ENCODE measurements at regions not wholly inside any gene's neighbourhood (a gene's known extent, or its start where the extent isn't known, plus 50 kb on each side); places are given as distances from the start of the nearest gene placed in this dataset.

DNA sequence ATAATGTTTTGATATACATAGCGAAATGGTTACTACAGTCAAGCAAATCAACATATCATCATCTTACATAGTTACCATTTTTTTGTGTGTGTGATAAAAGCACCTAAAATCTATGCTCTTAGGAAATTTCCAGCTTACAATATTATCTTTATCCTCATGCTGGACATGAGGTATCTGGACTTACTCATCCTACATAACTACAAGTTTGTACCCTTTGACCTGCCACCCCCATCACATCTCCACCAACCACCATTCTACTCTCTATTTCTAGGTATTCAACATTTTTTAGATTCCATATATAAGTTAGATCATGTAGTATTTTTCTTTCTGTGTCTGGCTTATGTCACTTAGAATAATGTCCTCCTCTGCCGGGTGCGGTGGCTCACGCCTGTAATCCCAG, 79.9 kb downstream of the TAF11L14 start:
- no peak for DNase-seq
- Histone ChIP-seq H4K5ac (ENCODE audit: insufficient read length, low read depth, low read length) (no peak overlapping the region), H3K23me2 (ENCODE audit: insufficient read length, low read depth, low read length, poor library complexity, severe bottlenecking) (no peaks in the 10 kb centered on the region), H3T11ph (ENCODE audit: low read length) (no peak overlapping the region), H3K27me3 (ENCODE audit: insufficient read depth, low read length) (no peaks in the 10 kb centered on the region), H4K91ac (ENCODE audit: insufficient read length, low read depth, low read length) (no peak overlapping the region), H2BK15ac (ENCODE audit: low read depth, low read length) (no peak overlapping the region), H3K4me1 (ENCODE audit: insufficient read depth, low read length) (no peaks in the 10 kb centered on the region), H3K23ac (ENCODE audit: insufficient read length, low read depth, low read length) (no peak overlapping the region), H3K79me2 (ENCODE audit: insufficient read depth, low read length) (no peaks in the 10 kb centered on the region), H3K56ac (ENCODE audit: insufficient read length, low read depth, low read length) (no peak overlapping the region), H3K9me3 (ENCODE audit: control insufficient read depth, low read depth, low read length) (no peaks in the 10 kb centered on the region), H2BK20ac (ENCODE audit: low read depth, low read length, poor library complexity, severe bottlenecking) (no peak overlapping the region), H2BK12ac (ENCODE audit: insufficient read length, low read depth, low read length) (no peak overlapping the region), H2AFZ (ENCODE audit: low read length) (no peak overlapping the region), H4K20me1 (ENCODE audit: control insufficient read depth, insufficient read depth, insufficient read length) (no peaks in the 10 kb centered on the region), H3K27ac (ENCODE audit: insufficient read length, low read depth, low read length) (no peak overlapping the region), H3K18ac (ENCODE audit: insufficient read length, low read depth, low read length) (no peak overlapping the region), H3K4ac (ENCODE audit: low read depth, low read length) (no peak overlapping the region), H2AK5ac (ENCODE audit: insufficient read length, low read length) (no peak overlapping the region), H3K4me2 (ENCODE audit: insufficient read depth, insufficient read length, low read length) (no peak overlapping the region), H3K9ac (ENCODE audit: extremely low read depth, insufficient read length, low read length) (no peak overlapping the region), H3K14ac (ENCODE audit: insufficient read depth, low read length) (no peak overlapping the region), H4K8ac (replicated peaks; ENCODE audit: insufficient read length, low read depth, low read length) (no peak overlapping the region), H2BK120ac (ENCODE audit: low read depth, low read length, poor library complexity, severe bottlenecking) (no peak overlapping the region), H3K79me1 (ENCODE audit: insufficient read depth, low read depth, low read length, poor library complexity, severe bottlenecking) (no peaks in the 10 kb centered on the region), H2BK5ac (ENCODE audit: insufficient read length, low read length) (no peak overlapping the region)
- no peaks in the 10 kb centered on the region for H3K27me3 Mint-ChIP-seq (ENCODE audit: low read depth)
- H3K36me3 Mint-ChIP-seq (ENCODE audit: insufficient read depth in 1 of 3, low read depth in 3 of 3) = peaks cover 0 to 2% (median 0%) of the 10 kb centered on the region in 3 experiments; a peak in 3 of 7 replicates
- no peak overlapping the region for H3K4me3 Mint-ChIP-seq
- TF ChIP-seq, protein P1, sequence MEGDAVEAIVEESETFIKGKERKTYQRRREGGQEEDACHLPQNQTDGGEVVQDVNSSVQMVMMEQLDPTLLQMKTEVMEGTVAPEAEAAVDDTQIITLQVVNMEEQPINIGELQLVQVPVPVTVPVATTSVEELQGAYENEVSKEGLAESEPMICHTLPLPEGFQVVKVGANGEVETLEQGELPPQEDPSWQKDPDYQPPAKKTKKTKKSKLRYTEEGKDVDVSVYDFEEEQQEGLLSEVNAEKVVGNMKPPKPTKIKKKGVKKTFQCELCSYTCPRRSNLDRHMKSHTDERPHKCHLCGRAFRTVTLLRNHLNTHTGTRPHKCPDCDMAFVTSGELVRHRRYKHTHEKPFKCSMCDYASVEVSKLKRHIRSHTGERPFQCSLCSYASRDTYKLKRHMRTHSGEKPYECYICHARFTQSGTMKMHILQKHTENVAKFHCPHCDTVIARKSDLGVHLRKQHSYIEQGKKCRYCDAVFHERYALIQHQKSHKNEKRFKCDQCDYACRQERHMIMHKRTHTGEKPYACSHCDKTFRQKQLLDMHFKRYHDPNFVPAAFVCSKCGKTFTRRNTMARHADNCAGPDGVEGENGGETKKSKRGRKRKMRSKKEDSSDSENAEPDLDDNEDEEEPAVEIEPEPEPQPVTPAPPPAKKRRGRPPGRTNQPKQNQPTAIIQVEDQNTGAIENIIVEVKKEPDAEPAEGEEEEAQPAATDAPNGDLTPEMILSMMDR (conservative IDR thresholded peaks at IDR 0.05) = no peak
- no peaks in the 10 kb centered on the region for H3K4me1 Mint-ChIP-seq
- peaks cover 2 to 3% of the 10 kb centered on the region in 2 experiments; a peak in 4 of 5 replicates for H3K9me3 Mint-ChIP-seq
- WGBS (ENCODE audit: extremely low coverage, insufficient read length, low lambda C conversion rate) = no CpG with 5 or more reads among the region's 4 CpGs
- no peak overlapping the region for H3K27ac Mint-ChIP-seq

All from H9 (cell line).